Lower leg skin (tissue), 4 donors: ENCODE measurements at regions not wholly inside any gene's neighbourhood (a gene's known extent, or its start where the extent isn't known, plus 50 kb on each side); places are given as distances from the start of the nearest gene placed in this dataset.

Experiments
- DNase-seq, 2 donors: peaks; one replicate each; pipeline ENCODE4 v3.0.0-alpha.2; 2019; ENCODE audit warnings: low spot score in 2 of 2
- H3K4me3 ChIP-seq: fragments of 200-600 bp; sonication (generic); 2 replicates; pipeline ENCODE4 v1.5.1; 2017; ENCODE audit warnings: mild to moderate bottlenecking, low read depth; ENCODE audit not compliant: poor library complexity, severe bottlenecking
- CTCF ChIP-seq, 3 donors: fragments of 450-650 bp; IDR thresholded peaks; one replicate each; pipeline ENCODE4 v1.5.1; 2016; ENCODE audit warnings: antibody characterized with exemption in 3 of 3, mild to moderate bottlenecking in 3 of 3, moderate library complexity in 2 of 3
- POLR2A ChIP-seq, 2 donors: fragments of 450-650 bp; IDR thresholded peaks; one replicate each; pipeline ENCODE4 v1.6.1; 2016 to 2017; ENCODE audit warnings: antibody characterized with exemption in 2 of 2, mild to moderate bottlenecking in 1 of 2, moderate library complexity in 1 of 2
- WGBS, 2 donors: methylation state at CpG; one replicate each; pipeline ENCODE4 v1.1.5; 2018; 5-methylcytosine and 5-hydroxymethylcytosine counted together
- intact Hi-C: fragments of 100-400 bp; cut with DNase I; formaldehyde crosslinking; loops from one replicate; pipeline ENCODE4 v1.15.0; 2023; ENCODE audit warnings: low total_unique reads

DNA sequence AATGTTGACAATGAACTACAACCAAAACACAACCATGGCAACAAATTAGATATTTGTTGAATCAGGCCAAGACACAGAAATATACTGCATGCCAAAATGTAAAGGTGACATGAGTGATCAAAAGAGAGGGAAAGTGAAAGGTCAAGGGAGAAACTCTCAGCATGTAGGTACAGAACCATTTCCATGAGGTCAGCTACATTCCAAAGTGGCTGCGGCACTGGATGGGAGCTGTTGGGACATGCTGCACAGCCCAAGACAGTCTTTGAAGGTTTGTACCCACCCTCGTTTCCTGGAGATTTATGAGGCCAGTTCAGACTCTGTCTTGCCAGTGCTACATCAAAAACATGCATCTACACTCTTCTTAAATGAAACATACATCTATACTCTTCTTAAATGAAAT lies 579.9 kb downstream of the BMP2 start:
- no peak for TF ChIP-seq POLR2A (IDR thresholded peaks at IDR 0.05)
- TF ChIP-seq CTCF (IDR thresholded peaks at IDR 0.05), result no peak
- H3K4me3 ChIP-seq, result no peak overlapping the region
- intact Hi-C loops, result no loop called here
- DNase-seq, result no peak
- WGBS, 2 donors, result 44 to 49% methylated on average over 2 of the region's 2 CpGs

- TF ChIP-seq CTCF (IDR thresholded peaks at IDR 0.05), result no peak
- no peak for TF ChIP-seq POLR2A (IDR thresholded peaks at IDR 0.05)
- H3K4me3 ChIP-seq, result no peak overlapping the region
- 74 to 77% methylated on average over 1 of the region's 1 CpG for WGBS, 2 donors
- DNase-seq, result no peak
- intact Hi-C loops, result no loop called here
Measured at GRCh38 chr20:7348253-7348652, 580.8 kb downstream of the BMP2 start.

DNA sequence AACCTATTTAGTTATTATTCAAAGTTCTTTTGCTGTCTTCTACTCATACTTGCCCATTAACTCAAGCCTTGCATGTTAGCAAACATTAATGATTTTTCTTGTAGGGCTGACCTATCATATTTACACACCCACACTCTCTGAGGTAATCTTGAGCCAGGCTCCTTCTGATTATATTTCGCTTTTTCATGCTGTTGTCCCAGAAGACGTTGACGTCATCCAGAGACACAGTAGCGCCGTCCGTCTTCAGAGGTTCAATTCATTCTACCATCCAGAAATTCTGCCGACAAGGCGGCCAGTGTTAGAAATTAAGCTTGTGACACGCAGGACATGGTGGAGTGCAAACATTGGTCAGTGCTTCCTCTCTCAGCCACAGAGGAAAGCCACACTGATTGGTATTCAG lies 584.7 kb downstream of the BMP2 start:
- 80 to 83% methylated on average over 9 of the region's 9 CpGs for WGBS, 2 donors

GRCh38 chr20:7355051-7355450 lies 585.2 kb downstream of the HAO1 start:
- 41 to 86% methylated on average over 2 of the region's 2 CpGs for WGBS, 2 donors
- intact Hi-C loops, result no loop called here
- no peak for TF ChIP-seq POLR2A (IDR thresholded peaks at IDR 0.05)
- no peak for TF ChIP-seq CTCF (IDR thresholded peaks at IDR 0.05)
- no peak for DNase-seq
- no peak overlapping the region for H3K4me3 ChIP-seq

More for the DNA sequence above, 584.7 kb downstream of the BMP2 start:
- intact Hi-C loops, result no loop called here
- DNase-seq, result no peak
- H3K4me3 ChIP-seq, result no peak overlapping the region
- TF ChIP-seq CTCF (IDR thresholded peaks at IDR 0.05), result no peak
- TF ChIP-seq POLR2A (IDR thresholded peaks at IDR 0.05), result no peak

GRCh38 chr20:7358670-7359069 lies 581.6 kb downstream of the HAO1 start:
- TF ChIP-seq CTCF (IDR thresholded peaks at IDR 0.05) (no peak), POLR2A (IDR thresholded peaks at IDR 0.05) (no peak)
- DNase-seq, result no peak
- 65 to 77% methylated on average over 1 of the region's 1 CpG for WGBS, 2 donors
- intact Hi-C loops, result no loop called here
- H3K4me3 ChIP-seq, result no peak overlapping the region

GRCh38 chr20:7359739-7360138 lies 580.5 kb downstream of the HAO1 start:
- 84 to 90% methylated on average over 3 of the region's 3 CpGs for WGBS, 2 donors
- DNase-seq, result no peak
- H3K4me3 ChIP-seq, result no peak overlapping the region
- no peak for TF ChIP-seq POLR2A (IDR thresholded peaks at IDR 0.05)
- TF ChIP-seq CTCF (IDR thresholded peaks at IDR 0.05), result no peak
- intact Hi-C loops, result no loop called here
